MV-4-11 (cell line): ENCODE measurements at regions not wholly inside any gene's neighbourhood (a gene's known extent, or its start where the extent isn't known, plus 50 kb on each side); places are given as distances from the start of the nearest gene placed in this dataset.
"Not testable (repeated sequence)": the region's sequence is repeated elsewhere in the genome, so short reads cannot be mapped to it uniquely, and the experiment has no call there.

Experiments used
- DNase-seq: peaks from one replicate; lab custom pipeline; 2025; lab: John Stamatoyannopoulos, UW

- DNase-seq, result no peak
Measured at GRCh38 chr7:50854831-50855230, 72.1 kb upstream of the GRB10 start.

GRCh38 chr7:50854247-50854646 lies 71.6 kb upstream of the GRB10 start:
- no peak for DNase-seq

- no peak for DNase-seq
Measured at GRCh38 chr7:50853311-50853710, 70.6 kb upstream of the GRB10 start.

GRCh38 chr7:50852901-50853300 lies 70.2 kb upstream of the GRB10 start:
- DNase-seq, result no peak

- no peak for DNase-seq
Measured at GRCh38 chr7:50851891-50852290, 69.2 kb upstream of the GRB10 start.

- DNase-seq, result no peak
Measured at GRCh38 chr7:50851451-50851850, 68.8 kb upstream of the GRB10 start.

- DNase-seq, result no peak
Measured at GRCh38 chr7:50849991-50850390, 67.3 kb upstream of the GRB10 start.

- DNase-seq, result no peak
Measured at GRCh38 chr7:50848203-50848602, 65.5 kb upstream of the GRB10 start.

- not testable (repeated sequence) for DNase-seq
Measured at GRCh38 chr7:50844861-50845260, 62.2 kb upstream of the GRB10 start.

GRCh38 chr7:50842041-50842440 lies 59.3 kb upstream of the GRB10 start:
- no peak for DNase-seq

GRCh38 chr7:50838675-50839377 lies 56.1 kb upstream of the GRB10 start:
- DNase-seq, result no peak

GRCh38 chr7:50837965-50838364 lies 55.3 kb upstream of the GRB10 start:
- DNase-seq, result no peak

GRCh38 chr7:50836646-50837045 lies 54.0 kb upstream of the GRB10 start:
- DNase-seq, result no peak

- no peak for DNase-seq
Measured at GRCh38 chr7:50835156-50835555, 52.5 kb upstream of the GRB10 start.

- DNase-seq, result no peak
Measured at GRCh38 chr7:50834679-50835078, 52.0 kb upstream of the GRB10 start.

GRCh38 chr7:50834031-50834535 lies 51.4 kb upstream of the GRB10 start:
- no peak for DNase-seq

- peak; percentile 63 for DNase-seq
Measured at GRCh38 chr7:50832744-50833143, 50.0 kb upstream of the GRB10 start.
